GM18517 (cell line): ENCODE measurements at regions not wholly inside any gene's neighbourhood (a gene's known extent, or its start where the extent isn't known, plus 50 kb on each side); places are given as distances from the start of the nearest gene placed in this dataset.
A peak's percentile ranks its signal among the peaks of the same experiment; 100 is the strongest.

Experiments
- ATAC-seq: cut with Tn5 transposase; IDR thresholded peaks from one replicate; pipeline ENCODE4 v1.9.1; 2021; ENCODE audit warnings: mild to moderate bottlenecking, moderate library complexity; ENCODE audit not compliant: unreplicated experiment

GRCh38 chr12:98418357-98419075, 96.9 kb upstream of the TMPO start:
- ATAC-seq: peak; percentile 77

- no peak for ATAC-seq
Observed at GRCh38 chr12:98419081-98419794, 96.2 kb upstream of the TMPO start.

- no peak for ATAC-seq
Observed at GRCh38 chr12:98419795-98420404, 95.5 kb upstream of the TMPO start.

- ATAC-seq: no peak
Observed at GRCh38 chr12:98420461-98420860, 94.9 kb upstream of the TMPO start.

- no peak for ATAC-seq
Observed at GRCh38 chr12:98421316-98421715, 94.1 kb upstream of the TMPO start.

GRCh38 chr12:98422359-98422758, 93.0 kb upstream of the TMPO start:
- no peak for ATAC-seq

GRCh38 chr12:98422812-98423211, 92.6 kb upstream of the TMPO start:
- ATAC-seq: no peak

- no peak for ATAC-seq
Observed at GRCh38 chr12:98423963-98424362, 91.4 kb upstream of the TMPO start.

GRCh38 chr12:98424726-98425401, 90.5 kb upstream of the TMPO start:
- ATAC-seq: peak; percentile 83

GRCh38 chr12:98425859-98426258, 89.5 kb upstream of the TMPO start:
- ATAC-seq: no peak

- no peak for ATAC-seq
Observed at GRCh38 chr12:98431089-98431488, 84.3 kb upstream of the TMPO start.

GRCh38 chr12:98437166-98437565, 78.2 kb upstream of the TMPO start:
- no peak for ATAC-seq

- ATAC-seq: no peak
Observed at GRCh38 chr12:98437806-98438595, 77.4 kb upstream of the TMPO start.

GRCh38 chr12:98438656-98439230, 76.6 kb upstream of the TMPO start:
- no peak for ATAC-seq

GRCh38 chr12:98439471-98439951, 75.9 kb upstream of the TMPO start:
- no peak for ATAC-seq

GRCh38 chr12:98439981-98440581, 75.3 kb upstream of the TMPO start:
- ATAC-seq: no peak

GRCh38 chr12:98446060-98446459, 69.3 kb upstream of the TMPO start:
- ATAC-seq: no peak

GRCh38 chr12:98446682-98447081, 68.7 kb upstream of the TMPO start:
- ATAC-seq: no peak

- no peak for ATAC-seq
Observed at GRCh38 chr12:98449584-98449983, 65.8 kb upstream of the TMPO start.

GRCh38 chr12:98453070-98453469, 62.3 kb upstream of the TMPO start:
- no peak for ATAC-seq
